Ovary (tissue), 3 donors: ENCODE measurements at regions not wholly inside any gene's neighbourhood (a gene's known extent, or its start where the extent isn't known, plus 50 kb on each side); places are given as distances from the start of the nearest gene placed in this dataset.

Experiments
- CTCF ChIP-seq, 3 donors: fragments of 450-650 bp in 2 of 3; fragments of 200-600 bp in 1 of 3; IDR thresholded peaks; one replicate each; pipeline versions ENCODE4 v1.5.1 to v1.8.0; 2016 to 2022; ENCODE audit warnings: antibody characterized with exemption in 3 of 3, mild to moderate bottlenecking in 1 of 3
- EP300 ChIP-seq: sonication (generic); formaldehyde crosslinking; IDR thresholded peaks from one replicate; pipeline ENCODE4 v1.6.1; 2017; ENCODE audit warnings: antibody characterized with exemption
- POLR2A ChIP-seq: fragments of 450-650 bp; IDR thresholded peaks from one replicate; pipeline ENCODE4 v1.6.1; 2017; ENCODE audit warnings: antibody characterized with exemption, mild to moderate bottlenecking, moderate library complexity
- donor health status: DM: no; HTN: no; CAD: no.

GRCh38 chr11:115005663-115006062 lies 327.3 kb downstream of the NXPE2 start:
- TF ChIP-seq CTCF (IDR thresholded peaks at IDR 0.05) (no peak), POLR2A (no peak), EP300 (no peak)
